ENCODE measurements at regions not wholly inside any gene's neighbourhood (a gene's known extent, or its start where the extent isn't known, plus 50 kb on each side); places are given as distances from the start of the nearest gene placed in this dataset.

- no peaks in the 10 kb centered on the region for H3K27me3 ChIP-seq
- H3K4me3 ChIP-seq = no peak overlapping the region
- peaks cover 3 to 22% (median 12%) of the 10 kb centered on the region in 4 donors for H3K4me1 ChIP-seq
- TF ChIP-seq POLR2AphosphoS5 (IDR thresholded peaks at IDR 0.05) (no peak), POLR2A (IDR thresholded peaks at IDR 0.05) (no peak), EP300 (IDR thresholded peaks at IDR 0.05; ENCODE audit: low read depth) (no peak)
- TF ChIP-seq, protein P1, sequence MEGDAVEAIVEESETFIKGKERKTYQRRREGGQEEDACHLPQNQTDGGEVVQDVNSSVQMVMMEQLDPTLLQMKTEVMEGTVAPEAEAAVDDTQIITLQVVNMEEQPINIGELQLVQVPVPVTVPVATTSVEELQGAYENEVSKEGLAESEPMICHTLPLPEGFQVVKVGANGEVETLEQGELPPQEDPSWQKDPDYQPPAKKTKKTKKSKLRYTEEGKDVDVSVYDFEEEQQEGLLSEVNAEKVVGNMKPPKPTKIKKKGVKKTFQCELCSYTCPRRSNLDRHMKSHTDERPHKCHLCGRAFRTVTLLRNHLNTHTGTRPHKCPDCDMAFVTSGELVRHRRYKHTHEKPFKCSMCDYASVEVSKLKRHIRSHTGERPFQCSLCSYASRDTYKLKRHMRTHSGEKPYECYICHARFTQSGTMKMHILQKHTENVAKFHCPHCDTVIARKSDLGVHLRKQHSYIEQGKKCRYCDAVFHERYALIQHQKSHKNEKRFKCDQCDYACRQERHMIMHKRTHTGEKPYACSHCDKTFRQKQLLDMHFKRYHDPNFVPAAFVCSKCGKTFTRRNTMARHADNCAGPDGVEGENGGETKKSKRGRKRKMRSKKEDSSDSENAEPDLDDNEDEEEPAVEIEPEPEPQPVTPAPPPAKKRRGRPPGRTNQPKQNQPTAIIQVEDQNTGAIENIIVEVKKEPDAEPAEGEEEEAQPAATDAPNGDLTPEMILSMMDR (IDR thresholded peaks at IDR 0.05) = no peak
- no peak overlapping the region for H3K27ac ChIP-seq
- in situ Hi-C loops (cut with MboI; ENCODE audit: low pct_ligation_motif_present in 1 of 4, low pct_unique_long_range_greater_than_20kb in 1 of 4, low sequenced_read_pairs in 3 of 4) = no loop called here
- intact Hi-C loops (cut with DNase I; ENCODE audit: low total_unique reads) = no loop called here
- 82 to 90% methylated on average over 5 to 6 of the region's 6 CpGs for WGBS, 2 donors (ENCODE audit: low coverage in 1 of 2)
- no peak for DNase-seq
- H3K36me3 ChIP-seq = no peaks in the 10 kb centered on the region
- H3K9me3 ChIP-seq = no peaks in the 10 kb centered on the region
These were observed 94.0 kb downstream of the GLI2 start for GRCh38 chr2:120829633-120830025.

GRCh38 chr2:120830096-120830830, 94.6 kb downstream of the GLI2 start:
- in situ Hi-C loops (cut with MboI; ENCODE audit: low pct_ligation_motif_present in 1 of 4, low pct_unique_long_range_greater_than_20kb in 1 of 4, low sequenced_read_pairs in 3 of 4) = no loop called here
- no peak for DNase-seq

GRCh38 chr2:120831086-120831485, 95.4 kb downstream of the GLI2 start:
- in situ Hi-C loops (cut with MboI; ENCODE audit: low pct_ligation_motif_present in 1 of 4, low pct_unique_long_range_greater_than_20kb in 1 of 4, low sequenced_read_pairs in 3 of 4) (no loop called here), intact Hi-C loops (cut with DNase I; ENCODE audit: low total_unique reads) (no loop called here)
- Histone ChIP-seq H3K4me1 (peaks cover 0 to 11% (median 6%) of the 10 kb centered on the region in 4 donors), H3K36me3 (no peaks in the 10 kb centered on the region), H3K27me3 (no peaks in the 10 kb centered on the region), H3K4me3 (no peak overlapping the region), H3K9me3 (no peaks in the 10 kb centered on the region), H3K27ac (no peak overlapping the region)
- 50 to 65% methylated on average over 2 of the region's 2 CpGs for WGBS, 2 donors (ENCODE audit: low coverage in 1 of 2)
- no peak for TF ChIP-seq POLR2A (IDR thresholded peaks at IDR 0.05)
- no peak for TF ChIP-seq POLR2AphosphoS5 (IDR thresholded peaks at IDR 0.05)
- no peak for TF ChIP-seq EP300 (IDR thresholded peaks at IDR 0.05; ENCODE audit: low read depth)
- TF ChIP-seq, protein P1 (IDR thresholded peaks at IDR 0.05) = no peak
- DNase-seq = no peak

More at GRCh38 chr2:120830096-120830830, 94.6 kb downstream of the GLI2 start:
- H3K27ac ChIP-seq = no peak overlapping the region
- no peaks in the 10 kb centered on the region for H3K36me3 ChIP-seq
- intact Hi-C loops (cut with DNase I; ENCODE audit: low total_unique reads) = no loop called here
- H3K9me3 ChIP-seq = no peaks in the 10 kb centered on the region
- 78% methylated on average over 8 of the region's 11 CpGs; no CpG with 5 or more reads in 1 of the 2 donors for WGBS, 2 donors (ENCODE audit: low coverage in 1 of 2)
- H3K4me1 ChIP-seq = peaks cover 3 to 19% (median 11%) of the 10 kb centered on the region in 4 donors
- H3K27me3 ChIP-seq = no peaks in the 10 kb centered on the region
- no peak for TF ChIP-seq POLR2A (IDR thresholded peaks at IDR 0.05)
- TF ChIP-seq EP300 (IDR thresholded peaks at IDR 0.05; ENCODE audit: low read depth) = no peak
- TF ChIP-seq, protein P1 (IDR thresholded peaks at IDR 0.05) = no peak
- no peak for TF ChIP-seq POLR2AphosphoS5 (IDR thresholded peaks at IDR 0.05)
- H3K4me3 ChIP-seq = no peak overlapping the region

GRCh38 chr2:120831891-120832290, 96.2 kb downstream of the GLI2 start:
- WGBS, 2 donors (ENCODE audit: low coverage in 1 of 2) = 100% methylated on average over 5 of the region's 6 CpGs; no CpG with 5 or more reads in 1 of the 2 donors

More at GRCh38 chr2:120831891-120832290, 96.2 kb downstream of the GLI2 start:
- in situ Hi-C loops (cut with MboI; ENCODE audit: low pct_ligation_motif_present in 1 of 4, low pct_unique_long_range_greater_than_20kb in 1 of 4, low sequenced_read_pairs in 3 of 4) (no loop called here), intact Hi-C loops (cut with DNase I; ENCODE audit: low total_unique reads) (no loop called here)
- H3K36me3 ChIP-seq = no peaks in the 10 kb centered on the region
- H3K9me3 ChIP-seq = no peaks in the 10 kb centered on the region
- TF ChIP-seq, protein P1 (IDR thresholded peaks at IDR 0.05) = no peak
- no peak for TF ChIP-seq EP300 (IDR thresholded peaks at IDR 0.05; ENCODE audit: low read depth)
- TF ChIP-seq POLR2A (IDR thresholded peaks at IDR 0.05) = no peak
- no peak for TF ChIP-seq POLR2AphosphoS5 (IDR thresholded peaks at IDR 0.05)
- H3K27me3 ChIP-seq = no peaks in the 10 kb centered on the region
- no peak for DNase-seq
- no peak overlapping the region for H3K4me3 ChIP-seq
- H3K4me1 ChIP-seq = peaks cover 0 to 4% (median 1%) of the 10 kb centered on the region in 4 donors
- no peak overlapping the region for H3K27ac ChIP-seq
